Endodermal cell (in vitro differentiated cells): ENCODE measurements at regions not wholly inside any gene's neighbourhood (a gene's known extent, or its start where the extent isn't known, plus 50 kb on each side); places are given as distances from the start of the nearest gene placed in this dataset.

ENCODE experiments used
- DNase-seq: peaks from one replicate; pipeline ENCODE4 v3.0.0-alpha.2; 2017
- H3K27ac ChIP-seq: 2 replicates; pipeline ENCODE4 v1.5.1; 2013; ENCODE audit warnings: mild to moderate bottlenecking, low read depth, low read length, moderate library complexity
- H3K27me3 ChIP-seq: 2 replicates; pipeline ENCODE4 v1.6.1; 2013; ENCODE audit warnings: mild to moderate bottlenecking, low read length, moderate library complexity; ENCODE audit not compliant: insufficient read depth, control insufficient read depth, poor library complexity, severe bottlenecking
- H3K36me3 ChIP-seq: 2 replicates; pipeline ENCODE4 v1.7.0; 2013; ENCODE audit warnings: mild to moderate bottlenecking, low read length, moderate library complexity; ENCODE audit not compliant: control insufficient read depth, insufficient read depth
- H3K4me1 ChIP-seq: one replicate; pipeline ENCODE4 v1.7.0; 2013; ENCODE audit warnings: low read length; ENCODE audit not compliant: control insufficient read depth, insufficient read depth
- H3K4me3 ChIP-seq: 2 replicates; pipeline ENCODE4 v1.5.1; 2013; ENCODE audit warnings: mild to moderate bottlenecking, low read length, moderate library complexity
- H3K9ac ChIP-seq: 2 replicates; pipeline ENCODE4 v1.6.1; 2013; ENCODE audit warnings: mild to moderate bottlenecking, low read length, moderate library complexity; ENCODE audit not compliant: poor library complexity, severe bottlenecking; ENCODE audit errors: extremely low read depth
- H3K9me3 ChIP-seq: 2 replicates; pipeline ENCODE4 v1.6.1; 2013; ENCODE audit warnings: mild to moderate bottlenecking, low read length, moderate library complexity; ENCODE audit not compliant: control insufficient read depth
- H3K27ac Mint-ChIP-seq: 2 replicates; pipeline ENCODE4 v1.8.0; 2020; ENCODE audit warnings: mixed read lengths
- H3K27me3 Mint-ChIP-seq: 2 replicates; pipeline ENCODE4 v1.8.0; 2021; ENCODE audit warnings: mild to moderate bottlenecking, mixed read lengths; ENCODE audit not compliant: insufficient read depth
- H3K36me3 Mint-ChIP-seq: 2 replicates; pipeline ENCODE4 v1.8.0; 2020; ENCODE audit warnings: low read depth, mixed read lengths
- H3K4me1 Mint-ChIP-seq: 2 replicates; pipeline ENCODE4 v1.8.0; 2020; ENCODE audit warnings: mixed read lengths
- H3K4me3 Mint-ChIP-seq: 2 replicates; pipeline ENCODE4 v1.8.0; 2020; ENCODE audit warnings: mild to moderate bottlenecking, moderate library complexity, mixed read lengths
- H3K9me3 Mint-ChIP-seq: 2 replicates; pipeline ENCODE4 v1.8.0; 2020; ENCODE audit warnings: mild to moderate bottlenecking, mixed read lengths
- CTCF ChIP-seq: fragments of 200-600 bp; sonication (generic); conservative IDR thresholded peaks from 2 replicates; pipeline ENCODE4 v1.5.0; 2021; ENCODE audit warnings: antibody characterized with exemption, mild to moderate bottlenecking
- WGBS, 2 experiments: methylation state at CpG; one replicate each; pipeline versions ENCODE4 v1.1.5 to v1.1.7; 2013; ENCODE audit warnings: missing lambda C conversion rate in 2 of 2, mixed read lengths in 1 of 2; ENCODE audit not compliant: insufficient coverage in 1 of 2, insufficient read length in 1 of 2; 5-methylcytosine and 5-hydroxymethylcytosine counted together

- TF ChIP-seq CTCF = no peak
- Mint-ChIP-seq H3K27me3 (peaks cover 11% of the 10 kb centered on the region), H3K36me3 (no peaks in the 10 kb centered on the region), H3K27ac (no peak overlapping the region), H3K9me3 (no peaks in the 10 kb centered on the region), H3K4me3 (no peak overlapping the region), H3K4me1 (peaks cover 2% of the 10 kb centered on the region)
- Histone ChIP-seq H3K4me1 (no peaks in the 10 kb centered on the region), H3K36me3 (no peaks in the 10 kb centered on the region), H3K9me3 (no peaks in the 10 kb centered on the region), H3K27ac (no peak overlapping the region), H3K27me3 (peaks cover 13% of the 10 kb centered on the region), H3K4me3 (no peak overlapping the region), H3K9ac (no peak overlapping the region)
- DNase-seq = peak; percentile 12
These were observed 581.6 kb downstream of the TCERG1L start for GRCh38 chr10:130729876-130730275.

GRCh38 chr10:130737186-130737585 is 574.3 kb downstream of the TCERG1L start:
- no peak overlapping the region for H3K4me3 Mint-ChIP-seq
- Histone ChIP-seq H3K4me3 (no peak overlapping the region), H3K27me3 (peaks cover 21% of the 10 kb centered on the region), H3K27ac (no peak overlapping the region), H3K36me3 (no peaks in the 10 kb centered on the region), H3K9me3 (no peaks in the 10 kb centered on the region), H3K4me1 (no peaks in the 10 kb centered on the region), H3K9ac (no peak overlapping the region)
- no peaks in the 10 kb centered on the region for H3K36me3 Mint-ChIP-seq
- WGBS, 2 experiments = 53 to 60% methylated on average over 1 to 2 of the region's 2 CpGs
- no peak for TF ChIP-seq CTCF
- no peak overlapping the region for H3K27ac Mint-ChIP-seq
- DNase-seq = no peak
- peaks cover 20% of the 10 kb centered on the region for H3K27me3 Mint-ChIP-seq
- no peaks in the 10 kb centered on the region for H3K4me1 Mint-ChIP-seq
- H3K9me3 Mint-ChIP-seq = no peaks in the 10 kb centered on the region

GRCh38 chr10:130737621-130738020 is 573.9 kb downstream of the TCERG1L start:
- Mint-ChIP-seq H3K27ac (no peak overlapping the region), H3K27me3 (peaks cover 19% of the 10 kb centered on the region), H3K4me1 (no peaks in the 10 kb centered on the region), H3K4me3 (no peak overlapping the region), H3K36me3 (no peaks in the 10 kb centered on the region), H3K9me3 (no peaks in the 10 kb centered on the region)
- Histone ChIP-seq H3K4me1 (no peaks in the 10 kb centered on the region), H3K4me3 (no peak overlapping the region), H3K27ac (no peak overlapping the region), H3K9me3 (no peaks in the 10 kb centered on the region), H3K27me3 (peaks cover 20% of the 10 kb centered on the region), H3K36me3 (no peaks in the 10 kb centered on the region), H3K9ac (no peak overlapping the region)
- peak; percentile 85 for DNase-seq
- TF ChIP-seq CTCF = no peak
- 42 to 86% methylated on average over 1 to 5 of the region's 5 CpGs for WGBS, 2 experiments
